D721Med (cell line): ENCODE measurements at regions not wholly inside any gene's neighbourhood (a gene's known extent, or its start where the extent isn't known, plus 50 kb on each side); places are given as distances from the start of the nearest gene placed in this dataset.

Experiments used
- DNase-seq: peaks from one replicate; pipeline ENCODE4 v3.0.0; 2011; ENCODE audit warnings: low spot score; ENCODE audit not compliant: insufficient read length
- FAIRE-seq: peaks from 2 replicates; lab custom pipeline; 2011; peaks lifted over from hg19 to GRCh38; lab: Jason Lieb, UNC
- TF ChIP-seq, protein P1 (sequence below): IDR thresholded peaks from 2 replicates; pipeline ENCODE4 v1.5.1; 2012; ENCODE audit warnings: mild to moderate bottlenecking, control low read depth; ENCODE audit not compliant: insufficient read depth; ENCODE audit errors: missing control alignments

DNA sequence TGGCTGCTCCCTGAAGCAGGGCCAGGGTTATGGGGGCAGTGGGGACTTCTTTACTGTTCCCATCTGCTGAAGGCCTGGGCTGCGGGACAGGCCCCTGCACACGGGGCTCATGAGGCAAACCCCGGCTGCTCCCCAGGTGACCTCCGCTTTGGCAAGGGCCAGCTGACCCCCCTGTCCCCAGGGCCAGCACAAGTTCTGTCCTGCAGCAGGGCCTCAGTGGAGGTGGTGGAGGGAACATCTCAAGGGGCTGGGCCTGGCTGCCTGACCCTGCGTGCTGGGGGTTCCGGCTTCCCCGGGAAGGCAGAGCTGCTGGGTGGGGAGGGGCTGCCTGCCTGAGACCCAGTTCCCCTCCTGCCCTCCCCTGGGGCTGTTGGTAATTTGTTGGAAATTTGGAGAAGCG lies 67.4 kb upstream of the RNU6ATAC start:
- no peak for FAIRE-seq

DNA sequence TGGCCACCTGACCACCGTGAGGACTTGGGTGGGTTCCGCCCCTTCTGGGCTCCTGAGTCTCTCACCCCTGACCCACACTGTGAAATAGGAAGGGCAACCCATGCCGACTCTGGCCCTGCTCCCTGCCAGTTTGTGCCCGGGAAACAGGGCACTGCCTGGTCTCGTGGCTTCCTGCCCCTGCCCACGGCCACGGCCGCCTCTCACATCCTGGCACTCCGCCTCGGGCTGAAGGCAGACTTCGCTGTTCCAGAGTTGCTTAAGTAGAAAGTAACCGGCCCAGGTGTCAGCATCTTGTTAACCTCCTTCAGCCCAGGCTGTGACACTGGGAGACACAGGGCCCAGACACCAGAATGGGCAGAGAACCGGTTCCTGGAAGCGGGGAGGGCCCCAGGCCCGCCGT lies 68.7 kb upstream of the RNU6ATAC start:
- FAIRE-seq (no peak), DNase-seq (no peak)
- TF ChIP-seq, protein P1, sequence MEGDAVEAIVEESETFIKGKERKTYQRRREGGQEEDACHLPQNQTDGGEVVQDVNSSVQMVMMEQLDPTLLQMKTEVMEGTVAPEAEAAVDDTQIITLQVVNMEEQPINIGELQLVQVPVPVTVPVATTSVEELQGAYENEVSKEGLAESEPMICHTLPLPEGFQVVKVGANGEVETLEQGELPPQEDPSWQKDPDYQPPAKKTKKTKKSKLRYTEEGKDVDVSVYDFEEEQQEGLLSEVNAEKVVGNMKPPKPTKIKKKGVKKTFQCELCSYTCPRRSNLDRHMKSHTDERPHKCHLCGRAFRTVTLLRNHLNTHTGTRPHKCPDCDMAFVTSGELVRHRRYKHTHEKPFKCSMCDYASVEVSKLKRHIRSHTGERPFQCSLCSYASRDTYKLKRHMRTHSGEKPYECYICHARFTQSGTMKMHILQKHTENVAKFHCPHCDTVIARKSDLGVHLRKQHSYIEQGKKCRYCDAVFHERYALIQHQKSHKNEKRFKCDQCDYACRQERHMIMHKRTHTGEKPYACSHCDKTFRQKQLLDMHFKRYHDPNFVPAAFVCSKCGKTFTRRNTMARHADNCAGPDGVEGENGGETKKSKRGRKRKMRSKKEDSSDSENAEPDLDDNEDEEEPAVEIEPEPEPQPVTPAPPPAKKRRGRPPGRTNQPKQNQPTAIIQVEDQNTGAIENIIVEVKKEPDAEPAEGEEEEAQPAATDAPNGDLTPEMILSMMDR: no peak

More for the DNA sequence above, 67.4 kb upstream of the RNU6ATAC start:
- TF ChIP-seq, protein P1: no peak
- DNase-seq: no peak

DNA sequence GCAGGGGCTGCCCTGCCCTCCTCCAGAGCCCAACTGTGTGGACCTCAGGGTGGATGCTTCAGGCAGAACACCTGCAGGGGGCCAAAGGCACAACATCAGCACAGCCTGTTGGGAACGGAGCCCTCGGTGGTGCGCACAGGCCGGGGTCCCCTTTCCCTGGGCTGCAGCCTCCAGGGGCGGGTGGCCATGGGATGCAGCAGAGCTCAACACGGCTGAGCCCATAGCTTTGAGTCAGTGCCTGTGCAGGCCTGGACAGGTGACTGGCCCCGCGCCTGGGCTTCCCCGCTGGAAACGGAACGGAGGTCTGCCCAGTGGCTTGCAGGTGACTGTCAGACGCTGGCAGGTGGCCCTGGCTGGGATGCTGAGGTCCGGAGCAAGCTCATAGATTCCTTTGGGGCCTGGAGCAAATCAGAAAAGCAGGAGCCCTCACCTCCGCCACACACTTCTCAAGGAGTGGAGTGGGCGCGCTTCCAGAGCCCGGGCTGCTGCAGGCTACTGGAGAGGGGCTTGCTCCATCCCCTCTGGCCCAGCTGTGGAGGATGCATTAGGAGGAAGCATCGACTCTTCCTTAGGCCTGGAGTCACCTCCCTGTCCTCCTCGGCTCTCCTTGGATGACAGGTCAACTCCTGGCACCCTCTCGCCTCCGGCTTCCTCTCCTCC lies 69.8 kb upstream of the RNU6ATAC start:
- no peak for FAIRE-seq
- TF ChIP-seq, protein P1: no peak
- no peak for DNase-seq

DNA sequence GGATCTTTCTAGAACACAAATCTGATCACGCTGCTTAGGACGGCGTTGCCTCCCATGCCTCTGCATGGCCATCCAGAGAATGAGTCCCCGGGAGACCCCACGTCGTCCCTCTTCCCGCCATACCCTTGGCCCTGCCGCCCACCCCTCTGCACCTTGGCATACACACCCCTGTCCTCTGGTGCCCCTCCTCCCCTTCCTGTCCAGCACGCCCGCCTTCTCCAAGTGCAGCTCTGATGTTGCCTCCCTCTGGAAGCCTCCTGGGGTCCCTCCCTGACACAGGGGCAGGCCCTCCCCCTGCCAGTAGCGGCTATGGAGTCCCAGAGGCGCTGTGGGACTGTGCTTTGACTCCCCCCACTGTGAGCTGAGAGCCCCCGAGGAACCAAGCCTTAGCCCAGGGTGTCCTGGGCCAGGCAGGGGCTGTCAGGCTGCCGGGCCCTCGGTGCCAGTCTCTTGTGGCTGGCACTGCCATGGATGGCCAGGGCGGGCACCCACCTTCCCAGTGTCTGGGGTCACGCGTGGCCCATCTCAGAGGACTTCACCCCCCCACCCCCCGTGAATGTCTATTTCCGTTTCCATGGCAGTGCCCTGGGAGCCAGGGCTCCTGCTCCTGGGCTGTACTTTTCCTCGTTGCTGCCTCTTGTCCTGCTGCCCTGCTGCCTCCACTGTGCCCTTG lies 70.5 kb upstream of the RNU6ATAC start:
- FAIRE-seq: no peak
- TF ChIP-seq, protein P1: no peak
- DNase-seq: no peak

DNA sequence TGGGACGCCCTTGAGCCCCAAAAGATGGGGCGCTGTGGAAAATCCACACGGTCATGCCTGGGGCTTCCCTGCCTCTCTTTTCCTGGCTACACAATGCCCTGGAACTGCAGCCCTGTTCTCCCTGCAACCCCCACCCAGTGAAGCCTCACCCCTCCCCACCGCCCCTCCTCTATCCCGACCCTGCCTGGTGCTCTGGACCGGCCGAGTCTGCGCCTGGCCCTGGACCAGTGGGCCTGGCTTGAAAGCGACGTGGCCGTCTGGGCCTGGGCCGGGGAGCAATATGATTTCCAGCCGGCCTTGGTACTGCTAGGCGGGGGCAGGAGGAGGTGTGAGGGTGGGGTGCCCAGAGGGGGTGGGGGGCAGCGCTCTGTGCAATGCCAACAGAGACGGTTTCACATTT lies 71.0 kb upstream of the RNU6ATAC start:
- DNase-seq (no peak), FAIRE-seq (no peak)
- TF ChIP-seq, protein P1: no peak

DNA sequence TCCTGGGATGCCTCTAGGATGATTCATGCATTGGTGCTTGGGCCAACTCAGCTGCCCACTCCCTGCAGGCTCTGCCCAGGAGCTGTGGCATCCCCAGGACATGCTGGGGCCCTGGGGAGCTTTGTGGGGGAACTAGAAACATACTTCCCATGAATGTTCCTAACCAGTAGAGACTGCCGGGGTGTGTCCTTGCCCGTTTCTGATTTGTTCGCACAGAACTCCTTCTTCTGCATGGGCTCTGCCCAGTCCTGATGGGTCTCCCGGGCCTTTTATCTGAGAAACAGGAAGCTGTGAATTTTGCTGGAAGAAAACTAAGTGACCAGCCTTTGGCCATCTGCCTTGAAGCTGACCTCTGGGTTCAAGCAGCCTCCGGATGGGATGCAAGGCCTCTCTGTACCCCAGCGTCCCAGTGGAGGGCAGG lies 71.6 kb upstream of the RNU6ATAC start:
- TF ChIP-seq, protein P1: no peak
- FAIRE-seq: no peak

More for the DNA sequence above, 71.6 kb upstream of the RNU6ATAC start:
- no peak for DNase-seq
